AG04449 (cell line): ENCODE measurements at regions not wholly inside any gene's neighbourhood (a gene's known extent, or its start where the extent isn't known, plus 50 kb on each side); places are given as distances from the start of the nearest gene placed in this dataset.

Experiments used
- CTCF ChIA-PET: fragments of 350-600 bp; formaldehyde crosslinking; extraction: SDS; loops from one replicate; lab custom pipeline; 2021; ENCODE audit warnings: antibody characterized with exemption; lab: Yijun Ruan, JAX
- POLR2A ChIA-PET: fragments of 400-600, 350-600 bp; formaldehyde crosslinking; extraction: SDS; loops from one replicate; lab custom pipeline; 2020; ENCODE audit warnings: antibody characterized with exemption, inconsistent platforms; lab: Yijun Ruan, JAX
- DNase-seq: peaks from one replicate; pipeline ENCODE4 v3.0.0-alpha.2; 2010; ENCODE audit warnings: low read depth, low spot score
- H3K4me3 ChIP-seq: 2 replicates; pipeline ENCODE4 v1.5.1; 2011; ENCODE audit warnings: low read depth, mild to moderate bottlenecking, control low read depth, low read length
- TF ChIP-seq, protein P1 (sequence below): IDR thresholded peaks from one replicate; pipeline ENCODE4 v1.5.1; 2011; ENCODE audit warnings: mild to moderate bottlenecking, moderate library complexity, low read length, control low read depth, inconsistent platforms; ENCODE audit not compliant: insufficient read depth; ENCODE audit errors: missing control alignments

DNA sequence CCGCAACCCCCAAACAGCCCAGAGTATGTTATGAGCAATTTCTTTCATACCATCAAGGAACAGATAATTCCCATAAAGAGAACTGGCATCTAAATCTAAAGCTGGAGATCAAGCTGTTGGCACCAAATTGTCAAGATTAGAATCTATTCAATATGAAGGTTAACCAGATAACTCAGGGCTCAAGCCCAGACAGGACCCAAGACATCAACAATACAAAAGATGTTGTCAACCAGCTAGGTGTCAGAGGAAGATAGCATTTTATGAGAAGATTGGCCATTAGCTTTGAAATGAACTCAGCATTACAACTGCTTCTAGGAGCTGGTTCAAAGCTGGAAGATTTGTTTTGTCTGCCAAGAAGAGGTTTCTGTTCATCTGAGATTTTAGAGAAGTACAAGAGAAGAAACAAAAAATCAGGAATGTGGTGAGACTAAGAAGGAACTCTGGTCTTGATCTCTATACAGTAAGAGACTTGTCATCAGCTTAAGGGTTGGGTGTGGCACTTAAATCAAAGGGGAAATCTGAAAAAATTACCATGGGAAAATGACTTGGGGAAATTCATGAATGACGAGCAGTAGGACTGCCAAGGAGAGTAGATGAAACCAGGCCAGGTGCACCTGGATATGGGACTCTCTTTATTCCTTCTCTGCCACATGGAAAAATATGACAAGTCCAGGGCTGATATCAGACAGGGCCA, 64.2 kb upstream of the COX10 start:
- POLR2A ChIA-PET, result no interaction called here
- H3K4me3 ChIP-seq, result no peak overlapping the region
- TF ChIP-seq, protein P1, sequence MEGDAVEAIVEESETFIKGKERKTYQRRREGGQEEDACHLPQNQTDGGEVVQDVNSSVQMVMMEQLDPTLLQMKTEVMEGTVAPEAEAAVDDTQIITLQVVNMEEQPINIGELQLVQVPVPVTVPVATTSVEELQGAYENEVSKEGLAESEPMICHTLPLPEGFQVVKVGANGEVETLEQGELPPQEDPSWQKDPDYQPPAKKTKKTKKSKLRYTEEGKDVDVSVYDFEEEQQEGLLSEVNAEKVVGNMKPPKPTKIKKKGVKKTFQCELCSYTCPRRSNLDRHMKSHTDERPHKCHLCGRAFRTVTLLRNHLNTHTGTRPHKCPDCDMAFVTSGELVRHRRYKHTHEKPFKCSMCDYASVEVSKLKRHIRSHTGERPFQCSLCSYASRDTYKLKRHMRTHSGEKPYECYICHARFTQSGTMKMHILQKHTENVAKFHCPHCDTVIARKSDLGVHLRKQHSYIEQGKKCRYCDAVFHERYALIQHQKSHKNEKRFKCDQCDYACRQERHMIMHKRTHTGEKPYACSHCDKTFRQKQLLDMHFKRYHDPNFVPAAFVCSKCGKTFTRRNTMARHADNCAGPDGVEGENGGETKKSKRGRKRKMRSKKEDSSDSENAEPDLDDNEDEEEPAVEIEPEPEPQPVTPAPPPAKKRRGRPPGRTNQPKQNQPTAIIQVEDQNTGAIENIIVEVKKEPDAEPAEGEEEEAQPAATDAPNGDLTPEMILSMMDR, result no peak
- DNase-seq, result no peak
- CTCF ChIA-PET, result no interaction called here

DNA sequence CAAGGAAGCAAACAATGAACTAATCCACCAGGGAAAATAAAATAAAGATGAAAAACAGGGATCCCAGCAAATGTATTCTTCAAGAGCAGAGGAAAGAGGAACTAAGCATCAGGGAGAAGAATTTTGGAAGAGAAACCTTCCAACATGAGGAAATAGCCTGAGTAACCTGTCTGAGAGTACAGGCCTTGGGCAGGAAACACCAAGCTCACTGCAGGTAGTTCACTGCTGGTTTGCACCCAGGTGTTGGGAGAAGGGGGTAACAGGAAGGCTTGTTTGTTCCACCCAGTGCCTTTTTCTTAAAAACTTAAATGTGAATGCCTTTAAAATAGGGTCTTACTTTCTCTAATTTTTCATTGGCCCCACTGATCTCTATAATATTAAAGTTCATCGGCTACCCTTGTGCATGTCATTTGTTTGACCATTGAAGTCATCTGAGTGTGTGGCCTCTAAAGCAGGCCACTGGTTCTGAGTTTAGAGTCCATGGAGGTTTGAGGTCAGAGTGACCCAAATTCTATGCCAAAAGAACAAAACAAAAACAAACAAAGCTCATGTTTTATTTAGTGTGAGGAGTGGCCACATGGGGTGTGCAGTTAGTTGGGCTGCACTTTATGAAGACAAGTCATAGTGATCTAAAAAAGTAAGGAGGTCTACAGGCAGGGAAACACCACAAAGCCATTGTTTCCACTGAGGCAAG, 62.9 kb upstream of the COX10 start:
- TF ChIP-seq, protein P1, result no peak
- H3K4me3 ChIP-seq, result no peak overlapping the region
- CTCF ChIA-PET, result no interaction called here
- POLR2A ChIA-PET, result no interaction called here
- DNase-seq, result no peak

DNA sequence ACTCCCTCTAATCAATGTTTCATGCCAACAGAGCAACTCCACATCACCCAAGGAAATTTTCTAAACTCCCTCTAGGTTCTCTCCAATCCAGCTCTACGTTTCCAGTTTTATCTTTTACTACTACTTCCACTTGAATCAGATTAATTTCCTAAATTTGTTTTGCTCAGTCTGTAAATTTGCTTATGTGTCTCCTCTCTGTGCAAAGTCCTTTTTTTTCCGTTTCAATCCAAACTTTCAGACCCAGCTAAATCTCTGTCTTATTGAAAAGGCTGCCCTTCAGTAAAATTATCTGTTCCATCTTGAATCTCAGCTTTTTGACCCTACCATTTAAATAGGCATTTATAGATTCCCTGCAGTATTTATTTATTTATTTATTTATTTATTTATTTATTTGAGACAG, 61.4 kb upstream of the COX10 start:
- TF ChIP-seq, protein P1, result no peak
- no peak overlapping the region for H3K4me3 ChIP-seq
- no peak for DNase-seq
- CTCF ChIA-PET, result interaction anchor here (0.6 kb wide), 1 partner anchor 13 kb away, joined by 3 read pairs; no protein-coding TSS in a partner anchor
- POLR2A ChIA-PET, result no interaction called here

DNA sequence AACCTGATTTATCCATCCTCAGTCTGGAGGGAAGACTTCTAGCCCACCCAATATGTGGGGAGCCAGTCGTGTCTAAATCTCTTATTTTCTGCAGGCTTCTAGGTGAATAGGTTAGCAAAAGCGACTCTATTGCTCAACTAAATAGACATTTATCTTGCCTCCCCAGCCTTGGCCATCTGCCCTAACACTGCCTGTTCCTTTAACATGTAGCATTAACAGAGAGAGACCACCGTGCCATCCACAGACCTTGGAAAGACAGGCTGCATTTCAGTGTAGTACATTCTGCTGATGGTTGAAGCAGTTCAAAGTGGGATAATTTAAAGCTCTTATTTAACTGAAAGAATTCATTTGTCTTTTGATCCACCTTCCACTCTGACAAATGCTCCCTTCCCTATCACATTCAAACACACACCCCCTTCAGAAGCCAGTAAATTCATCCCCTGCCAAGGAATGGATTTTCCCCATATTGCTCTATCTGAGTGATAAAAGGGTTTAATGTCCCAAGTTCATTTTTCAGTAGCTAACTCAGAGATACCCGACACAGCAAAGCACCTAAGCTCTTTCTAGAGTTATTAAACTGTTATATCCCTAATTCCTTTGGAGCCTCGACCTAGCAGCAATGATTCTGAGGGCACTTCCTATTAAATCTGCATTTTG, 58.1 kb upstream of the COX10 start:
- CTCF ChIA-PET, result no interaction called here
- TF ChIP-seq, protein P1, result no peak
- no peak overlapping the region for H3K4me3 ChIP-seq
- no peak for DNase-seq
- POLR2A ChIA-PET, result no interaction called here

DNA sequence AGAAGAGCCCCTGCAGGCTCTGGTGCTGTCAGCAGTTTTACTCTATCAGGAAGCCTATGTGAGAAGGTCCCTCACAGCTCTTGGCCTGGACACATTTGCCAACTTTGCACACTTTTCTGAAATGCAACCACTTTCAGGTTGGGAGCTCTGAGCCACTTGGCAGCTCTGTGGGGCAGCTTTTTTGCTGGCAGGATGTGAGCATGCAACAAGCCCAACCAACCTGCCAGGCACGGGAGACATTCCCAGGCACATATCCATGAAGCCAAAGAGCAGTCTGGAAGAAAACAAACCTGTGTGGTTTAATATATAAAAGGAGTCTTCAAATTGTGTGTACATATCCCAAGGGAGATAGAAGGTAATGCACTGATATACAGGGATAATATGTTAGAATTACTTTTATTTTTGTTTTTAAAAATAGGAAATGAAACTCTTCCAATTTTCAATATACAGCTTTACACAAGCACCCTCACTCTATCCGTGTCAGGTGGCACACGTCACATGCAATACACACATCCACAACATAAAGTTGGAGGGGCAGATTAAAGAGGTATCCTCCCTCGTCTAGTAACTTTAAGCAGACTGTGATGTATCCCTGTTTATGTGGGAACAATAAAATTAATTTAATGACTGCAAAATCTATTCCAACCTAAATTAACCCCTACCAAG, 57.4 kb upstream of the COX10 start:
- POLR2A ChIA-PET, result no interaction called here
- H3K4me3 ChIP-seq, result no peak overlapping the region
- TF ChIP-seq, protein P1, result no peak
- no peak for DNase-seq
- CTCF ChIA-PET, result no interaction called here
